ENCODE measurements at regions not wholly inside any gene's neighbourhood (a gene's known extent, or its start where the extent isn't known, plus 50 kb on each side); places are given as distances from the start of the nearest gene placed in this dataset.

GRCh38 chr2:34729845-34730244, 1130.7 kb upstream of the FAM98A start:
- DNase-seq (ENCODE audit: low spot score, unreplicated experiment): no peak
- no peaks in the 10 kb centered on the region for H3K9me3 Mint-ChIP-seq (ENCODE audit: low read depth)
- peaks cover 8% of the 10 kb centered on the region for H3K4me1 Mint-ChIP-seq (ENCODE audit: low read depth)
- H3K27me3 Mint-ChIP-seq: peaks cover 10% of the 10 kb centered on the region
- H3K36me3 Mint-ChIP-seq (ENCODE audit: insufficient read depth): no peaks in the 10 kb centered on the region
- no peak overlapping the region for H3K27ac Mint-ChIP-seq
- no peak overlapping the region for H3K4me3 Mint-ChIP-seq (ENCODE audit: low read depth)
- no peak for TF ChIP-seq CTCF (IDR thresholded peaks at IDR 0.05; ENCODE audit: unreplicated experiment)

GRCh38 chr2:34724107-34724506, 1125.0 kb upstream of the FAM98A start:
- no peak for DNase-seq (ENCODE audit: low spot score, unreplicated experiment)
- Mint-ChIP-seq H3K27me3 (peaks cover 9% of the 10 kb centered on the region), H3K9me3 (ENCODE audit: low read depth) (no peaks in the 10 kb centered on the region), H3K4me3 (ENCODE audit: low read depth) (no peak overlapping the region), H3K27ac (no peak overlapping the region), H3K36me3 (ENCODE audit: insufficient read depth) (no peaks in the 10 kb centered on the region), H3K4me1 (ENCODE audit: low read depth) (peaks cover 3% of the 10 kb centered on the region)
- TF ChIP-seq CTCF (IDR thresholded peaks at IDR 0.05; ENCODE audit: unreplicated experiment): no peak

- Mint-ChIP-seq H3K4me3 (ENCODE audit: low read depth) (no peak overlapping the region), H3K9me3 (ENCODE audit: low read depth) (no peaks in the 10 kb centered on the region), H3K27me3 (peaks cover 6% of the 10 kb centered on the region), H3K4me1 (ENCODE audit: low read depth) (no peaks in the 10 kb centered on the region), H3K27ac (no peak overlapping the region), H3K36me3 (ENCODE audit: insufficient read depth) (no peaks in the 10 kb centered on the region)
- no peak for TF ChIP-seq CTCF (IDR thresholded peaks at IDR 0.05; ENCODE audit: unreplicated experiment)
- no peak for DNase-seq (ENCODE audit: low spot score, unreplicated experiment)
Measured at GRCh38 chr2:34723683-34724082, 1124.6 kb upstream of the FAM98A start.

GRCh38 chr2:34719206-34719605, 1120.1 kb upstream of the FAM98A start:
- Mint-ChIP-seq H3K4me3 (ENCODE audit: low read depth) (no peak overlapping the region), H3K9me3 (ENCODE audit: low read depth) (peaks cover 7% of the 10 kb centered on the region), H3K4me1 (ENCODE audit: low read depth) (no peaks in the 10 kb centered on the region), H3K27me3 (peaks cover 3% of the 10 kb centered on the region), H3K27ac (no peak overlapping the region), H3K36me3 (ENCODE audit: insufficient read depth) (no peaks in the 10 kb centered on the region)
- no peak for TF ChIP-seq CTCF (IDR thresholded peaks at IDR 0.05; ENCODE audit: unreplicated experiment)
- no peak for DNase-seq (ENCODE audit: low spot score, unreplicated experiment)

- no peak for DNase-seq (ENCODE audit: low spot score, unreplicated experiment)
- H3K4me3 Mint-ChIP-seq (ENCODE audit: low read depth): no peak overlapping the region
- no peak for TF ChIP-seq CTCF (IDR thresholded peaks at IDR 0.05; ENCODE audit: unreplicated experiment)
- H3K4me1 Mint-ChIP-seq (ENCODE audit: low read depth): peaks cover 7% of the 10 kb centered on the region
- H3K27ac Mint-ChIP-seq: peak overlapping the region; percentile 39
- no peaks in the 10 kb centered on the region for H3K36me3 Mint-ChIP-seq (ENCODE audit: insufficient read depth)
- peaks cover 7% of the 10 kb centered on the region for H3K27me3 Mint-ChIP-seq
- no peaks in the 10 kb centered on the region for H3K9me3 Mint-ChIP-seq (ENCODE audit: low read depth)
Measured at GRCh38 chr2:34705551-34706247, 1106.6 kb upstream of the FAM98A start.
